ENCODE measurements at regions not wholly inside any gene's neighbourhood (a gene's known extent, or its start where the extent isn't known, plus 50 kb on each side); places are given as distances from the start of the nearest gene placed in this dataset.
"Not testable (repeated sequence)": the region's sequence is repeated elsewhere in the genome, so short reads cannot be mapped to it uniquely, and the experiment has no call there.

DNA sequence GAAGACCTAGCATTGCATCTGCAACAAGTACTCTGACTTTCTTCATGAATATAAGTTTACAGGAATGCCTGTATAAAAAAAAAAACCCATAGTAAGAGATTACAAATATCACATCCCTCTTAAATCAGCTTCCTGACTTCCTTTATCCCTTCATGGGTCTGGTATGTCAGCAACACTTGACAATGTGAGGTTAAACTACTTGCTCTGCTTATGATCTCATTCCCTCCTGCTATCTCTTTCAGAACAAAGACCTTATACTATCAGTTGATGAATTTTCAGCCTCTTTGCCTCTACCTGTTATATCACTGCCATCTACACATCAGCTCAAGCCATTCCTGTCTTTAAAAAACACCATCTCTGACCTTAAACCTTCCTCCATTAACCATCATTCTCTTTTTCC, 130.9 kb upstream of the SAMSN1 start:
- DNase-seq: no peak

DNA sequence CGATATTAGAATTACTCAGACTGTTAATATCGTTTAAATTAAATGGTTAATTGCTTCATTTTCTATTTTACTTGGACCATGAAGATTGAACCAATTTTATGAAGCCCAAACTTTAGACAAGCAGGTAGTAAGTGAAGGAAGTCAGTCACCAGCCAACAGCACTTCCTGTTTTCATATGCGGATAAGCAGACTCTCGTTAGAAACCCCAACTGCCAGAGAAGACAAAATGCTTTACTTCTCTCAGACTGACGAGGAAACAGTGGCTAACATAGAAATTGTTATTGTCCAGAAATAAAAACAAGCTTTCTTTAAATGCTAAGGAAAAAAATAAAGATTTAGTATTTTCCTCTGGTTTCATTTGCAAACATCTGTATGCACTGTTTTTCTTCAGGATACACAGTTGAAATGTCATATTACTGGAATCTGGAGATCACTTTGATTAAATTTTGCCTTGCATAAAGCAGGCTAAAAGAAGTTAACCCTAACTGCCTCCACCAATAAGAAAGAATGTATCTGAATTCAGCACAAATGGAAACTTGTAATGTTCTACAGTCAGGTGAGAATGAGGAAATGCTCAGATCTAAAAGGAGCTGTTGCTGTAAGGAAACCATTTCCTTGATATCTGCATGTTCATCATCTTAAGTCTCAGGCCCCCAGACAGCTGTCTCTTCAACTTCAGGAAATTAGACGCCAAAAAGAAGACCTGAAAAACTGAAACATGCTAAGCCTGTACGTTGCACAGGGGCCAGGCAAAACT, 129.8 kb upstream of the SAMSN1 start:
- no peak for DNase-seq

DNA sequence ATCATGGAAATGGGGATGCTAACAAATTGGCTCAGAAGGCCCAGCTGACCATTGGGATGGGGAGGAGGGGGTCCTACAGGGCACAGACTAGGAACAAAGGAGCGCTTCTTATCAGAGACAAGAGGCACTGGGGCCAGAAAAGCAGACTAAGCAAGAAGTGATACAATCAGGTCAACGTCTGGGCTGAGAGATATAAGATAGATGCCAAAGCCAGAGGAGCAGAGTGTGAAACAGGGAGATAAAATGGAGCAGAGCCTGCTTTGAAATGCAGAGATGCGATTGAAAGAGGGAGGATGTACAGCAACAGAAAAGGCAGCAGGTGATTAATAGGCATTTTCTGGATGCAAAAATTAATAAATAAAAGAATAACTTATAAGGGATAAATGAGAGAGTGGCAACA, 127.5 kb upstream of the SAMSN1 start:
- no peak for DNase-seq

DNA sequence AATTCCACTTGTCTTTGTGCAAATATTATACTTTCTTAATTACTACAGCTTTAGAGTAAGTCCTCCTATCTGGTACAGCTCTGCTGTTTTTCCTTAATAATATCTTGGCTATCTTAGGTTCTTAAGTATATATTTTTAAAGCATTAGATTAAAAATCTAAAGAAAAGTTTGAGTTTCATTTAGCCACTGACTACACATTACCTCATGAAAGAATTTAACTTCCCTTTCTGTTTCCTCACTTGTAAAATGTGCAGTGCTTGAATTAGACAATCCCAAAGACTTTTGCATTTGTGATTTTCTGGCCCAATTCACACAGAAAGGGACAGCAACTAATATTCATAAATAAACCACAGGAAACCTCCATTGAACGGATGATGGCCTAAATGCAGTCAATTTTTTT, 126.4 kb upstream of the SAMSN1 start:
- no peak for DNase-seq

DNA sequence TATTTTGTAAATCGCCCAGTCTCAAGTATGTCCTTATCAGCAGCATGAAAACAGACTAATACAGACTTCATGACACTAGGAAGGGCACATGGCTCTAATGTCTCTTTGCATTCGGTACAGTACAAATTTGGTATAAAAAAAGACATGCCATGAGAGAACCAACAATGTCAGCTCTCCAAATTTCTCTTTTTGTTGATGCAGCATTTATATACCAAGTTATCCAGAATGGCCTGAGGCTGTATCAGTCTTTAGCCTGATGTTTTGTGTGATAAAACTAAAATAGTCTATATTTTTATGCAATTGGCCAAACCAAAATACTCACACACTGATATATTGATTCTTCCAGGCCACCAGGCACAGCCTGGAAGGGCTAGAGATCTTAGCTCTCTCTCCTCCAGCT, 124.3 kb upstream of the SAMSN1 start:
- DNase-seq: no peak

DNA sequence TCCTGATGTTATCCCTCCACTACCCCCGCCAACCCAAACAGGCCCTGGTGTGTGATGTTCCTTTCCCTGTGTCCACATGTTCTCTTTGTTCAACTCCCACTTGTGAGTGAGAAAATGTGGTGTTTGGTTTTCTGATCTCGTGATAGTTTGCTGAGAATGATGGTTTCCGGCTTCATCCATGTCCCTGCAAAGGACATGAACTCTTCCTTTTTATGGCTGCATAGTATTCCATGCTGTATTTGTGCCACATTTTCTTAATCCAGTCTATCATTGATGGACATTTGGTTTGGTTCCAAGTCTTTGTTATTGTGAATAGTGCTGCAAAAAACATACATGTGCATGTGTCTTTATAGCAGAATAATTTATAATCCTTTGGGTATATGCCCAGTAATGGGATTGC, 123.0 kb upstream of the SAMSN1 start:
- DNase-seq: not testable (repeated sequence)

DNA sequence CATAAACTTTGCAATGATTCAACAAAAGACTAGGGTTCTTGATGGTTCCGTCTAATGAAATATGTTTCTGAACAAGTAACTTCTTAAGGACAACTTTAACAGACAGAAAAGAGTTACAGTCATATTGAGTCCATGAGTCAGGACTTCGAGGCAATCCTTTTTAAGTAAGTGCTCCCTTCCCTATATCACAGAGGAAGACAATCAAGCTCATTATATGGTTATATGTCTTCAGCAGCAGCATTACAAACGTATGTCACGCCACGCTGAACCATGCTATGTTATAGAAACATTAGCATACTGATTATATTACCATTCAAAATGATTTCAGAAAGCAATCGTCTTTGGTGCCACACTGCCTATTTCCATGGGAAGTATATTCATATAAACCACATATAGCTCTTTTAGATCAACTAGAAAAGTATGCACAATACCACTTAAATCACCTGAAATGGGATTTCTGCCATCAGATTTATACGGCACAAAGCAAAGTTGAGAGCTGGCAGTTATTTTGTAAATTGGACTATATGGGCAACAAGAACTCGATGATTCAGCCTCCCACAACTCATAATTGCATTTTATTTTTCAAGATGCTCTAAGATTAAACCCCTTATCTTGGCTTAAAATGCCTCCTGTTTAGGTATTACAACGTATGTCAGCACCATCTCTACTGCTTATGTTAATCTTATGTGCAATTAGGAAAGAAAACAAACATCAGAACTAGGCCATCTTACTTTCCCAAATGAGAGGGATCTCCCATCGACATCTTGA, 111.3 kb upstream of the SAMSN1 start:
- no peak for DNase-seq

DNA sequence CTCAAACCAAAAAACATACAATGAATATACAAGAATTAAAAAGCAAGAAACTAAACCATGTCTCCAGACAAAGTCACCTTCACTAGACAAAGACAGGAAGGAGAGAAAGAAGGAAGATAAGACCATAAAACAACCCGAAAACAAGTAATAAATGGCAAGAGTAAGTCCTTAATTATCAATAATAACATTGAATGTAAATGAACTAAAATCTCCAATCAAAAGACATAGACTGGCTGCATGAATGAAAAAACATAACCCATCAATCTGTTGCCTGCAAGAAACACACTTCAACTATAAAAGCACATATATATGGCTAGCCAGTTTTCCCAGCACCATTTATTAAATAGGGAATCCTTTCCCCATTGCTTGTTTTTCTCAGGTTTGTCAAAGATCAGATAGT, 100.8 kb upstream of the SAMSN1 start:
- no peak for DNase-seq

DNA sequence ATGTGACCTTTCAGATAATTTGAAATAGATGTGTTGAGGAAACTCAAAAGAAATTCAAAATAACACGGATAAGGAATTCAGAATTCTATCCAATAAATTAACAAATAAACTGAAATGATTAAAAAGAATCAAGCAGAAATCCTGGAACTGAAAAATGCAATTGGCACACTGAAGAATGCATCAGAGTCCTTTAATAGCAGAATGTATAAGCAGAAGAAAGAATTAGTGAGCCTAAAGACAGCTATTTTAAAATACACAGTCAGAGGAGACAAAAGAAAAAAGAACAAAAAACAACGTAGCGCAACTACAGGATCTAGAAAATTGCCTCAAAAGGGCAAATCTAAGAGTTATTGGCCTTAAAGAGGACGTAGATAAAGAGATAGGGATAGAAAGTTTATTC, 99.6 kb upstream of the SAMSN1 start:
- DNase-seq: no peak

DNA sequence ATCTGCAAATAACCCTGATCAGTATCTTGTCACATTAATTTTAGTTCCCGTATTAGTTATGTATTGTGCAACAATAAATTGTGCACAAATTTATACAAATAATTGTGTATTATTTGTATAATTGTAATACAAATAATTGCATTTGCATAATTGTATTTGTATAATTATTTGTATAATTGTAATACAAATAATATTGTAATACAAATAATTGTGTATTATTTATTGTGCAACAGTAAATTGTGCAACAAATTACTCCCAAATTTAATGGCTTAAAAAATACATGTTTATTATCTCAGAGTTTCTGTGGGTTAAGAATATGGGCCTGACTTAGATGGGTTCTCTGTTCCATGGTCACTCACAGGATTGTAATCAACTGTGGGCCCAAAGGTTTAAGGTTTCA, 86.2 kb upstream of the SAMSN1 start:
- DNase-seq: no peak

DNA sequence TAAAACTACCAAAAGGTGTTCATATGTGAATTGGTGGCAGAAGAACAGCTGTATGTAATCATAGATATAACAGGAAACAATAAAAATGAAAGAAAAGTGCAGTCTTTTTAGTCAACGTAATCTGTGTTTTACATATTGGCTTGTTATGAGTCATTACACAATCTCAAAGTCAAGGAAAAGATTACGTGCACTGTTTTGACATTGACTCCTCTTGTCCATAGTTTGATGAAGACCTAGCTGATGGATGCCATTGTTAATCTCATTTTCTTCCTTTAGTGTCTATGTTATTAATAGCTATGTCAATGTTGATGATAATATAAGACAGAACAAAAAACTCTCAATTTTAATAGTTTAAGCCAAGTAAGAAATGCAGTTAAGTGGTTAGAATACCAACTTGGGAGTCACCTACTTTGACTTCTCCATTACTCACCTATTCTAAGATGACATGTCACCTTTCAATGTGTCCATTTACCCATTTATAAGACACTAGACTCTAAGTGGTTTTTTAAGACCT, 84.5 kb upstream of the SAMSN1 start:
- no peak for DNase-seq

DNA sequence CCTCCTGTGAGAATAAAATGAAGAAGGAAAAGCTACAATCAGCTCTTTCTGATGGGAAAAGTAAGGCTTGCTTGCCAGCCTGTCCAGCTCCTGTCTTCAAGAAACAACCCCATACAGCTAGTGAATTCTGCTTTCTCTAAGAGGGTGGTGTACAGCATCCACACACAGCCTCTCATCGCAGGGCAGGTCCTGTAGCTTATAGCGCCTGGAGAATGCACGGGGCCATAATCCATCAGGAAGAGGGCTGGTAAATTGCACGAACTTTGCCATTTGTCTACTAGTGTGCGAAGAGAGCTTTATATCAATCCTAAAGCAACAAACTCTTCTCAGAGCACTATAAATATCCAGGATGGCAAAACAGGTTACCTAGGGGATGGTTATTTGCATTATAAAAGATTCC, 83.3 kb upstream of the SAMSN1 start:
- no peak for DNase-seq

DNA sequence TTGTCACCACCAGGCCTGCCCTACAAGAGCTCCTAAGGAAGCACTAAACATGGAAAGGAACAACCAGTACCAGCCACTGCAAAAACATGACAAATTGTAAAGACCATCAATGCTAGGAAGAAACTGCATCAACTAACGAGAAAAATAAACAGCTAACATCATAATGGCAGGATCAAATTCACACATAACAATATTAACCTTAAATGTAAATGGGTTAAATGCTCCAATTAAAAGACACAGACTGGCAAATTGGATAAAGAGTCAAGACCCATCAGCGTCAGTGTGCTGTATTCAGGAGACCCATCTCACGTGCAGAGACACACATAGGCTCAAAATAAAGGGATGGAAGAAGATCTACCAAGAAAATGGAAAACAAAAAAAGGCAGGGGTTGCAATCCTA, 77.0 kb upstream of the SAMSN1 start:
- DNase-seq: not testable (repeated sequence)

DNA sequence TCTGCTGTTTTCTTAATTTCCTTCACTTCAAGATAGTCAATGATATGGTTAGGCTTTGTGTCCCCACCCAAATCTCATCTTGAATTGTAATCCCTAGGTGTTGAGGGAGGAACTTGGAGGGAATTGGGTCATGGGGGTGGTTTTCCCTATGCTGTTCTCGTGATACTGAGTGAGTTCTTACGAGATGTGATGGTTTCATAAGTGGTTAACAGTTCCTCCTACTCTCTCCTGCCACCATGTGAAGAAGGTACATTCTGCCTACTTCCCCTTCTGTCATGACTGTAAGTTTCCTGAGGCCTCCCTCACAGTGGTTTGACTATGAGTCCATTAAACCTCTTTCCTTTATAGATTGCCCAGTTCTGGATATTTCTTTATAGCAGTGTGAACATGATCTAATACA, 74.0 kb upstream of the SAMSN1 start:
- no peak for DNase-seq

DNA sequence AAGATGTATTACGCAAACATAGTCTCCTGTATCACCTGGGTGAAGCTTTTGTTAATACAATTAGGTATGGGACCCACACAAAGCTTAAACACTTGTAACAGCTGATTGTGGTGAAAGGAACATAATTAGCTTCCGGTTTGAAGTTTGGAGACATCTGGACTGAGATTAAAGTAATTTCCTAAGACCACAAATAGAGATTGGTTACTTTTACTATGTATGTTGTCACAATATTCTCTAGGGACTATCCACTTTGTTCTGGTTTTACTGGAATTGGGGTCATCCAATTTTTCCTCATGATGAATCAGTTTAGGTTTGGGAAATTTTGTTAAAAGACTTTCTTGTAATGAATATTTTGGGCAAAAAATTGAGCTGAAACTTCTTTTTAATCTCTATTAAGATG, 71.8 kb upstream of the SAMSN1 start:
- DNase-seq: no peak

DNA sequence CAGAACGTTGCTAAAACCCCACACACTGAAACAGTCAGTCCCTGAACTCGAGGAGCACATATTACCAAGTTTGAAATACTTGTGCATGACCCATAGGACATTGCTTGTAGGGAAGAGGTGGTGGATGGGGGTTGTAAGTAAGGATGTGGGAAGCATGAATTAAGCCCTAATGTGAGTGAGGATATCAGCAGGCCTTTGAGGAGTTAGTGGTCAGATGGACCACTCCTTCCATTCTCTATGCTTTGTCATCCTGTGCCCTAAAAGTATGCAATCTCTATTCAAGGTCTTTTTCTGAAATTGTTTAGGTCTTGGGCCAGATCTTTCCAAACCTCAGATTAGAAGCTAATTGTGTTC, 70.9 kb upstream of the SAMSN1 start:
- no peak for DNase-seq

DNA sequence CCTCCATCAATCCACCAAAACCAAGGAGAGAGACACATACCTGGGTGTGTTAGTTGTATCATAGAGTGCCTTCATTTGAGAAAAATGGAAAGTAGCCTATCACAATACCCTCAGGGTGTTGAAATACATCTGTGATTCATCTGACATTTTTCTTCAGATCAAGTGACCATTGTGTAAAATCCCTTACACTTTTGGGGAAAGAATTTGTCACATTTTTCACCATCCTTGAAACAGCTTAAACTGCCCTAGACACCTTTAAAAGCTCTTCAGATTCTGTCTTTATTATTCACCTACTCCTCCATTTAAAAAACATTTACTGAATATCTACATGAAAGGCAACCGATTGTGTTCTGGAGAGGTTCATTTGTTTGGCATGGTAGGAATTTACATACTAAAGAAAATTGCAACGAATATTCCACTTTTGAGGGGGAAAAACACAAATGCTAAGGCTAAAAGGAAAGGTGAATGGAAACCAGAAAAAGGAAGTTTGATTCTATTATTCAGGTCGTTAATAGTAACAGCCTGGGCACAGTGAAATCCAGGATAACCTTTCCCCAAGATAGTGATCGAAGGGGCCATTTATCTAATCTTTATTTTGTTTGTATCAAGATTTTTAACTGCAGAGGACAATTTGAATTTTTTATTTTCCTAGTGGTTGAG, 70.4 kb upstream of the SAMSN1 start:
- DNase-seq: no peak

DNA sequence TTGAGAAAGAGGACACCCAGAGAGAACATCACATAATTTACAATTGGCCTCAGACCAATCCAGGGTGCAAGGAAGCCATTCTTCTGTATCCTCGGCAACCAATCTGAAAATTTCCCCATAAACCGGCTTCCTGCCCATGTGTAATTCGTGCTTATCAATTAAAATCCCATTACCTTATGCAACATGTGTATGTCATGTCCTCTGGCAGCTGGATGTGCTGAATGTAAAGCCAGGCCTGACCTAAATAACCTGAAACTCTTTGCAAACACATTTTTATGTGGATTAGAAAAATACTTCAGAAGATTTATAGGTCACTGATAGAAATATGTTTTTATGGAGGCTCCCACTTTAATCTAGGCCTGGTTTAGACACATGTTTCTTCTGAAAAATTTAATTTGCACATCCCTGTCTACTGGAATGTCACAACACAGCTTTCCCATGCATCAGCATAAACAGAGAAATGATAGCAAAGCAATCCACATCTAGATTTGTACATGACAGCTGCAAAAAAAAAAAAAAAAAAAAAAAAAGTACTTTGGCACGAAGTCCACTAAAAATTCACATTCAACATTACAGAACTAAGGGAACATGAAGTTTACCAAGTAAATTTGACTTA, 69.4 kb upstream of the SAMSN1 start:
- DNase-seq: no peak

DNA sequence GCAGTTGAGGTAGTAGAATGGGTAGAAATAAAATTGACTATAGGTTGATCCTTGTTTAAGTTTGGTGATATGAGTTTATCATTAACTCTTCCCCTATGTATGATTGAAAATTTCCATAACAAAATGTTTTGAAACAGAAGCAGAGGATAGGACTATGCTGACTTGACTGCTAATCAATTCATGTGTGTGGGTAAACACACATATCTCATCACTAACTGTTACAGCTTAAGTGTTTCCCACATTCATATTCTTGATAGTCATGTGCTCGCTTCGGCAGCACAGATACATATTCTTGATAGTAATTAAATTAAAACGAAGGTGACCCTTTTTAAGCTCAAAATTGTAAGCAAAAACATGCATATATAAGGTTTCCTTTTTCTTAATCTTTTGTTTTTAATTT, 68.2 kb upstream of the SAMSN1 start:
- no peak for DNase-seq

DNA sequence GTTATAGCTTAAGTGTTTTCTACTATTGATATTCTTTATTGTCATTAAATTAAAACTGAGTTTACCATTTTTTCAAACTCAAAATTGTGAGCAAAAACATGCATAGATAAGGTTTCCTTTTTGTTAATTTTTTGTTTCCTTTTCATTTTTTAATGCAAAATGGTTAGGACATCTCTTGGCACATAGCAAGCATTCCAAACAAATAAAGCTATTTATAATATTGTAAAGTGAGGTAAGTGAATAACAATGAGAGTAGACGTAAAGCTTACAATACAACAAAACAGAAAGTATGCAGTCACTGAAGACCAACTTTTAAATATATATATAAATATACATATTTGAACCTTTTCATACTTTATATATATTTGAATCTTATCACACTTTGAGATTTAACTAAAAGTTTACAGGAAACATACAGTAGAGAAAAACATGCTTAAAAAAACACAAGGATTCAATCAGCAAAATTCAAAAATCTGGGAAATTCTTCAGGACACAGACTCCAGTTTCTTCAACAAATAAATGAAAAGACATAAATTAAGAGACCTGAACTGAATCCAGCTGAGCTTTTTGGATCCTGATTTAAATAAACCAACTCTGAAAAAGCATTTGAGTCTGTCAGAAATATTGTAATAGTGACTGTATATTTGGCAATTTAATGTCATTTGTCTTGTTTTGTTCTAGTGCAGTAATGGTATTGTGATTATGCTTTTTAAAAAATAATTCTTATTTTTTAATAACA, 67.5 kb upstream of the SAMSN1 start:
- no peak for DNase-seq

DNA sequence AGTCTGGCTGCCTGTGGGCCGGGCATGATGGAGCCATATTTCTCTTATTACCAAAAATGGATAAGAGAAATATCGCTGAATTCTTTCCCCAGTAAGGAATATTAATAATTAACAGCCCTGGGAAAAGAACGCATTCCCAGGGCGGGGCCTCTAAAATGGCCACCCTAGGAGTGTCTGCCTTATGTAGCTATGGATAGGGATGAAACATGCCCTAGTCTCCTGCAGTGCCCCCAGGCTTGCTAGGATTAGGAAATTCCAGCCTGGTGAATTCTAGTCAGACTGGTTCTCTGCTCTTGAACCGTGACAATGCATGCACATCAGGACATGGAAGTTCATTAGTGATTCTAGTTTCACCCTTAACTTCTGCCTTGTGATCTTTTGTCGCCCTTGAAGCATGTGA, 64.0 kb upstream of the SAMSN1 start:
- DNase-seq: not testable (repeated sequence)

DNA sequence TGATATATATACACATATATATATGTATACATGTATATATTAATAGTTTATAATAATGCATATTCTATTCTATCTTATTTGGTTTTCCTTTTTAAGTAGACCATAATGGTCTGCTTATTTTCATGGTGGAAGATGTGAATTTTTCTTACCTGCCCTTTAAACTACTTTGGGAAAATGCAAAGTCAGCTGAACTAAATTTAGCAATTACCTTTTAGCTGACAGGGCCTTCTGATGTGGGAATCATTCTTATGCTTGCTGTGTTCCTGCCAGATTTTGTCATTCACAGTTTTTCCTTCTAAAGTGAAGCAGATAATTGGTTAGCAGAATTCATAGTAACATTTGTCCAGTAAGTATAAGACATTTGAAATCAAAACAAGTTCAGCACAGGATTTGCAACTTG, 63.2 kb upstream of the SAMSN1 start:
- DNase-seq: no peak

DNA sequence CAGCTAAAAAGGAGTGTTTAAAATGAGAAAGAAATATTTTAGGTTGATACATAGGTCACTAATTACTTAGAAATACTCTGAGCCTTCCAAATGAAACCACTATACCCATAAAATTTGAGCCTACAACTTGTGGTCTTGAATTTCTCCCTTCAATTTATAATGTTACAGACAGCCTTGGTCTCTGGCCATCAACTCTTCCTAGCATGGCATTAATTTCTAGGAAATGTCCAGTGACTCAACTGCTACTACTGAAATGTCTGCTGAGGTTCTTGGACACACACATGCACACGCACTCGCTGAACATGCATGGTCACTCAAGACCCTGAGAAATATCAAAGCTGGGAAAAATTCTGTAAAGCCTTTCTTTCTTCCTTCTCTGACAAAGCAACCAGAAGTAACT, 61.1 kb upstream of the SAMSN1 start:
- DNase-seq: no peak
